Skin epidermis (tissue), 12 donors: ENCODE measurements at regions not wholly inside any gene's neighbourhood (a gene's known extent, or its start where the extent isn't known, plus 50 kb on each side); places are given as distances from the start of the nearest gene placed in this dataset.

Source experiments
- H3K27ac ChIP-seq, 21 experiments: fragments of 200-600 bp; sonication (generic) in 11 of 21; one replicate each; pipeline ENCODE4 v1.5.0; 2020; ENCODE audit warnings: mild to moderate bottlenecking in 3 of 21, inconsistent platforms in 2 of 21, moderate library complexity in 2 of 21
- H3K4me3 ChIP-seq, 7 experiments: fragments of 200-600 bp; sonication (generic) in 2 of 7; one replicate each; pipeline ENCODE4 v1.5.0; 2020; ENCODE audit warnings: inconsistent platforms in 2 of 7, mild to moderate bottlenecking in 2 of 7, moderate library complexity in 1 of 7

GRCh38 chr9:18189871-18190670 is 283.9 kb upstream of the ADAMTSL1 start:
- Histone ChIP-seq H3K4me3 (no peak overlapping the region), H3K27ac (no peak overlapping the region)

- Histone ChIP-seq H3K27ac (no peak overlapping the region), H3K4me3 (no peak overlapping the region)
These were observed 283.1 kb upstream of the ADAMTSL1 start for GRCh38 chr9:18190671-18191374.

GRCh38 chr9:18194316-18194715 is 279.6 kb upstream of the ADAMTSL1 start:
- H3K27ac ChIP-seq, result no peak overlapping the region
- H3K4me3 ChIP-seq, result no peak overlapping the region

GRCh38 chr9:18195223-18195622 is 278.7 kb upstream of the ADAMTSL1 start:
- H3K4me3 ChIP-seq, result no peak overlapping the region
- no peak overlapping the region for H3K27ac ChIP-seq

GRCh38 chr9:18202924-18203323 is 271.0 kb upstream of the ADAMTSL1 start:
- Histone ChIP-seq H3K4me3 (no peak overlapping the region), H3K27ac (no peak overlapping the region)

- no peak overlapping the region for H3K4me3 ChIP-seq
- no peak overlapping the region for H3K27ac ChIP-seq
These were observed 266.2 kb upstream of the ADAMTSL1 start for GRCh38 chr9:18207735-18208134.

GRCh38 chr9:18208166-18209059 is 265.5 kb upstream of the ADAMTSL1 start:
- Histone ChIP-seq H3K27ac (no peak overlapping the region), H3K4me3 (no peak overlapping the region)

GRCh38 chr9:18215626-18216025 is 258.3 kb upstream of the ADAMTSL1 start:
- H3K4me3 ChIP-seq, result no peak overlapping the region
- H3K27ac ChIP-seq, result no peak overlapping the region

GRCh38 chr9:18216376-18216775 is 257.6 kb upstream of the ADAMTSL1 start:
- Histone ChIP-seq H3K4me3 (no peak overlapping the region), H3K27ac (no peak overlapping the region)

- Histone ChIP-seq H3K4me3 (no peak overlapping the region), H3K27ac (no peak overlapping the region)
These were observed 245.9 kb upstream of the ADAMTSL1 start for GRCh38 chr9:18228101-18228500.

- H3K4me3 ChIP-seq, result no peak overlapping the region
These were observed 243.8 kb upstream of the ADAMTSL1 start for GRCh38 chr9:18229992-18230676.

GRCh38 chr9:18233311-18233710 is 240.6 kb upstream of the ADAMTSL1 start:
- no peak overlapping the region for H3K27ac ChIP-seq
- H3K4me3 ChIP-seq, result no peak overlapping the region

More at GRCh38 chr9:18229992-18230676, 243.8 kb upstream of the ADAMTSL1 start:
- H3K27ac ChIP-seq, result no peak overlapping the region

GRCh38 chr9:18233776-18234445 is 240.0 kb upstream of the ADAMTSL1 start:
- Histone ChIP-seq H3K4me3 (no peak overlapping the region), H3K27ac (no peak overlapping the region)

- no peak overlapping the region for H3K27ac ChIP-seq
- H3K4me3 ChIP-seq, result no peak overlapping the region
These were observed 238.6 kb upstream of the ADAMTSL1 start for GRCh38 chr9:18235181-18235908.

- Histone ChIP-seq H3K4me3 (no peak overlapping the region), H3K27ac (no peak overlapping the region)
These were observed 237.6 kb upstream of the ADAMTSL1 start for GRCh38 chr9:18236336-18236735.

- no peak overlapping the region for H3K27ac ChIP-seq
- no peak overlapping the region for H3K4me3 ChIP-seq
These were observed 236.2 kb upstream of the ADAMTSL1 start for GRCh38 chr9:18237776-18238175.

GRCh38 chr9:18238254-18238653 is 235.7 kb upstream of the ADAMTSL1 start:
- Histone ChIP-seq H3K27ac (no peak overlapping the region), H3K4me3 (no peak overlapping the region)

- Histone ChIP-seq H3K4me3 (no peak overlapping the region), H3K27ac (no peak overlapping the region)
These were observed 235.1 kb upstream of the ADAMTSL1 start for GRCh38 chr9:18238752-18239447.
